Left lung (tissue), 4 donors: ENCODE measurements at regions not wholly inside any gene's neighbourhood (a gene's known extent, or its start where the extent isn't known, plus 50 kb on each side); places are given as distances from the start of the nearest gene placed in this dataset.

Source experiments
- ATAC-seq: fragments of 200-7000 bp; cut with Tn5 transposase; one replicate; pipeline ENCODE4 v1.9.1; 2020; ENCODE audit warnings: moderate library complexity
- DNase-seq, 4 donors: peaks; one replicate each; pipeline ENCODE4 v3.0.0-alpha.2; 2013 to 2020
- H3K27ac ChIP-seq, 2 donors: fragments of 200-600 bp; sonication (generic) in 1 of 2; one replicate each; pipeline versions ENCODE4 v1.5.0 to v1.8.0; 2020 to 2021
- H3K27me3 ChIP-seq, 2 donors: fragments of 200-600 bp; sonication (generic) in 1 of 2; one replicate each; pipeline versions ENCODE4 v1.5.0 to v1.8.0; 2020 to 2021
- H3K36me3 ChIP-seq, 2 donors: fragments of 200-600 bp; sonication (generic) in 1 of 2; one replicate each; pipeline versions ENCODE4 v1.5.0 to v1.8.0; 2020 to 2021
- H3K4me1 ChIP-seq, 2 donors: fragments of 200-600 bp; one replicate each; pipeline ENCODE4 v1.8.0; 2021
- H3K4me3 ChIP-seq, 2 donors: fragments of 200-600 bp; sonication (generic) in 1 of 2; one replicate each; pipeline versions ENCODE4 v1.5.0 to v1.8.0; 2020 to 2021; ENCODE audit warnings: mild to moderate bottlenecking in 1 of 2
- H3K9me3 ChIP-seq, 2 donors: fragments of 200-600 bp; sonication (generic) in 1 of 2; one replicate each; pipeline versions ENCODE4 v1.5.0 to v1.8.0; 2020 to 2021
- intact Hi-C, 2 donors: fragments of 100-400 bp; cut with DNase I; formaldehyde crosslinking; loops; one replicate each; pipeline versions ENCODE4 v1.11.2 to v1.14.2; 2022
- TF ChIP-seq, protein P1 (sequence below), 2 donors: fragments of 200-600 bp; sonication (generic) in 1 of 2; IDR thresholded peaks; one replicate each; pipeline versions ENCODE4 v1.5.0 to v1.8.0; 2021; ENCODE audit warnings: antibody characterized with exemption in 2 of 2
- donor health status: DM: no; HTN: yes; CAD: no.
- donor health status: DM: no; HTN: no; CAD: no.

DNA sequence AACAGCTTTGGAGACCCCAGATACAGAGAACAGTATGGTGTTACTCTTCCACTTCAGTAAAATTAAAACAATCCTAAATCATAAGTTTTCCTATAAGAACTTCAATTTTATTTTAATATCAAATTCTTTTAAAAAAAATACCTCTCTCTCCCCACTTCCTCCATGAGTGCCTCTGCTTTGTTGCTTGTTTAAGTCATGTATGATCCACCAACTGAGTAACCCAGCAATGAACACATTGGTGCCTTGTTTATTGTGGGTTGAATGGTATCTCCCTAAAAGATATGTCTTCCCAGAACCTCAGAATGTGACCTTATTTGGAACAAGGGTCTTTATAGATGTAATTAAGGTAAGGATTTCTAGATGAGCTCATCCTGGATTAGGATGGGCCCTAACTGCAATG lies 143.5 kb upstream of the EGLN3 start:
- H3K4me3 ChIP-seq = no peak overlapping the region
- no peaks in the 10 kb centered on the region for H3K9me3 ChIP-seq
- TF ChIP-seq, protein P1, sequence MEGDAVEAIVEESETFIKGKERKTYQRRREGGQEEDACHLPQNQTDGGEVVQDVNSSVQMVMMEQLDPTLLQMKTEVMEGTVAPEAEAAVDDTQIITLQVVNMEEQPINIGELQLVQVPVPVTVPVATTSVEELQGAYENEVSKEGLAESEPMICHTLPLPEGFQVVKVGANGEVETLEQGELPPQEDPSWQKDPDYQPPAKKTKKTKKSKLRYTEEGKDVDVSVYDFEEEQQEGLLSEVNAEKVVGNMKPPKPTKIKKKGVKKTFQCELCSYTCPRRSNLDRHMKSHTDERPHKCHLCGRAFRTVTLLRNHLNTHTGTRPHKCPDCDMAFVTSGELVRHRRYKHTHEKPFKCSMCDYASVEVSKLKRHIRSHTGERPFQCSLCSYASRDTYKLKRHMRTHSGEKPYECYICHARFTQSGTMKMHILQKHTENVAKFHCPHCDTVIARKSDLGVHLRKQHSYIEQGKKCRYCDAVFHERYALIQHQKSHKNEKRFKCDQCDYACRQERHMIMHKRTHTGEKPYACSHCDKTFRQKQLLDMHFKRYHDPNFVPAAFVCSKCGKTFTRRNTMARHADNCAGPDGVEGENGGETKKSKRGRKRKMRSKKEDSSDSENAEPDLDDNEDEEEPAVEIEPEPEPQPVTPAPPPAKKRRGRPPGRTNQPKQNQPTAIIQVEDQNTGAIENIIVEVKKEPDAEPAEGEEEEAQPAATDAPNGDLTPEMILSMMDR (IDR thresholded peaks at IDR 0.05) = no peak
- no peak overlapping the region for H3K27ac ChIP-seq
- no peak for ATAC-seq
- DNase-seq = no peak
- H3K4me1 ChIP-seq = no peaks in the 10 kb centered on the region
- intact Hi-C loops = no loop called here
- H3K36me3 ChIP-seq = no peaks in the 10 kb centered on the region
- no peaks in the 10 kb centered on the region for H3K27me3 ChIP-seq

DNA sequence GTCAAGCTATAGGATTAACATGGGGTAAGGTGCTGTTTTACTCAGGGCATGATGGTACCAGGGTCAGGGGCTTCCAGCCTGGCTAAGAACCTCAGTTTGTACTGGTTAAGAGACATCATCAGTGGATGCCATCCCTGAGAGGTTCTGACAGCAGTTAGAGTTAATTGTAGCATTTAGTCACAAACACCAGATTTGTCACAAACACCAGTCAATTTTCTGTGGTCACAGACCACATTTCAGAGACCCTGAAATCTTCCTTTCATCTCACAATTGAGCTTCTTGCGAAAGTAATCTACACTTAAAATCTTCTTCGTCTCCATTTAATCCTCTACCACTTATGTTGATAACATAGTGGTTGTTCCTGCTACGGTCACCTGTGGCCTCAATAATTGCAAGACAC lies 143.0 kb upstream of the EGLN3 start:
- H3K36me3 ChIP-seq = no peaks in the 10 kb centered on the region
- no peak overlapping the region for H3K27ac ChIP-seq
- H3K4me1 ChIP-seq = no peaks in the 10 kb centered on the region
- no peak overlapping the region for H3K4me3 ChIP-seq
- ATAC-seq (no peak), DNase-seq (no peak)
- H3K9me3 ChIP-seq = no peaks in the 10 kb centered on the region
- no peaks in the 10 kb centered on the region for H3K27me3 ChIP-seq
- TF ChIP-seq, protein P1 (IDR thresholded peaks at IDR 0.05) = no peak
- intact Hi-C loops = no loop called here

DNA sequence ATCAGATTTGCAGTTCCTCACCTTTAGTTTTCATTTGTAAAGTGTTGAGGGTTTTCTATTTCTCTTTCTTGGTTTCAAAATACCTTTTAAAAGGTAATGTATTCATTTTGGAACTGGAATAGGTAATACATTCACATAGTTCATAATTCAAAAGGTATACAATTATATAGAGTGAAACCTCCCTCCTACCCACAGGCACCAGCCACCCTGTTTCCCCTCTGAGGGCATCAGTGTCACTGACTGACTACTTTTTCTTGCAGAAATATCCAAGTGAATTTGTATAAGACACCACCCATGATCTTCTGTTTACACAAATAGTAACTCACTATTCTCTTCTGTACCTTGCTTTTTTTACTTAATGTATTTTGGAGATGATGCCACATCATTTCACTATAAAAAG lies 139.6 kb upstream of the EGLN3 start:
- DNase-seq = no peak
- TF ChIP-seq, protein P1 (IDR thresholded peaks at IDR 0.05) = no peak
- Histone ChIP-seq H3K4me3 (no peak overlapping the region), H3K36me3 (no peaks in the 10 kb centered on the region), H3K27me3 (no peaks in the 10 kb centered on the region), H3K9me3 (no peaks in the 10 kb centered on the region), H3K4me1 (no peaks in the 10 kb centered on the region), H3K27ac (no peak overlapping the region)
- intact Hi-C loops = no loop called here
- ATAC-seq = no peak

DNA sequence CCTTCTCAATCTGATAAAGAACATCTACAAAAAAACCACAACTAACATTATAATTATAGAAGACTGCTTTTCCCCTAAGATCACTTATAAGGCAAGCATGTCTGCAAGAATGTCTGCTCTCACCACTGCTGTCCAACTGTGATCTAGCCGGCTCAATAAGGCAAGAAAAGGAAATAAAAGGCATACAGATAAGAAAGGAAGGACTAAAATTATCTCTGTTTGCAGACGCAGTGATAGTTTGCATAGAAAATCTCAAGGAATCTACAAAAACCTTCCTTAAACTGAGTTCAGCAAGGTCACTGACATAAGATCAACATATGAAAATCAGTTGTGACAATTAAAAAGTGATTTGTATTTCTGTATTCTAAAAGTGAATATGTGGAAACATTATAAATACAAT lies 138.0 kb upstream of the EGLN3 start:
- no peaks in the 10 kb centered on the region for H3K36me3 ChIP-seq
- intact Hi-C loops = no loop called here
- no peaks in the 10 kb centered on the region for H3K4me1 ChIP-seq
- H3K27ac ChIP-seq = no peak overlapping the region
- TF ChIP-seq, protein P1 (IDR thresholded peaks at IDR 0.05) = no peak
- DNase-seq (no peak), ATAC-seq (no peak)
- no peaks in the 10 kb centered on the region for H3K27me3 ChIP-seq
- no peaks in the 10 kb centered on the region for H3K9me3 ChIP-seq
- H3K4me3 ChIP-seq = no peak overlapping the region

DNA sequence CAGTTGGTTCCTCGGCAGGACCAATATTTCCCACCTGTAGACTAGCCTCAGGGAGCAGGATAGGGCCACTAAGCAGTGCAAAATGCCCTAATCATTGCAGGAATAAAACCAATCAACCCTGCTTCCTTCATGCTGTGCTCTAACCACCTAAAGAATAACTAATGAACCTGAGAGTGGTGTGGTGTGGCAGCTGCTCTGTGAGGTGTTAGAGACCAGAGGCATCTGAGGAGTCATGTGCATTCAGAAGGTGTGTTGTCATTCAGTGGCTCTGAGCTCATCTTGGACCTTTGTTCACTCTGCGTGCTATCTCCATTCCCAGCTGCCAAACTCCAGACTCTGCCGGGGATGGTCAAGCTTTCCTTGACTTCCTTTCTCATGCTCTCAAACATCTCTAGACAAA lies 136.7 kb upstream of the EGLN3 start:
- ATAC-seq (no peak), DNase-seq (no peak)
- Histone ChIP-seq H3K4me1 (no peaks in the 10 kb centered on the region), H3K36me3 (no peaks in the 10 kb centered on the region), H3K9me3 (no peaks in the 10 kb centered on the region), H3K4me3 (no peak overlapping the region), H3K27me3 (no peaks in the 10 kb centered on the region), H3K27ac (no peak overlapping the region)
- TF ChIP-seq, protein P1 (IDR thresholded peaks at IDR 0.05) = no peak
- intact Hi-C loops = no loop called here
